ENCODE measurements at regions not wholly inside any gene's neighbourhood (a gene's known extent, or its start where the extent isn't known, plus 50 kb on each side); places are given as distances from the start of the nearest gene placed in this dataset.

GRCh38 chr14:86055512-86056075 is 525.6 kb downstream of the FLRT2 start:
- TF ChIP-seq CTCF (IDR thresholded peaks at IDR 0.05; ENCODE audit: poor library complexity, severe bottlenecking) (peak; percentile 60), POLR2AphosphoS5 (IDR thresholded peaks at IDR 0.05) (no peak), EZH2 (IDR thresholded peaks at IDR 0.05; ENCODE audit: borderline replicate concordance, insufficient read depth, low read length, poor library complexity, severe bottlenecking) (no peak), TAF1 (IDR thresholded peaks at IDR 0.05; ENCODE audit: low read depth) (no peak), REST (IDR thresholded peaks at IDR 0.05; ENCODE audit: borderline replicate concordance) (no peak)
